IPS DF 19.7 (cell line): ENCODE measurements at regions not wholly inside any gene's neighbourhood (a gene's known extent, or its start where the extent isn't known, plus 50 kb on each side); places are given as distances from the start of the nearest gene placed in this dataset.
"Not testable (repeated sequence)": the region's sequence is repeated elsewhere in the genome, so short reads cannot be mapped to it uniquely, and the experiment has no call there.

ENCODE experiments used
- DNase-seq: peaks from one replicate; pipeline ENCODE4 v3.0.0-alpha.2; 2013; ENCODE audit warnings: low read depth, low spot score

DNA sequence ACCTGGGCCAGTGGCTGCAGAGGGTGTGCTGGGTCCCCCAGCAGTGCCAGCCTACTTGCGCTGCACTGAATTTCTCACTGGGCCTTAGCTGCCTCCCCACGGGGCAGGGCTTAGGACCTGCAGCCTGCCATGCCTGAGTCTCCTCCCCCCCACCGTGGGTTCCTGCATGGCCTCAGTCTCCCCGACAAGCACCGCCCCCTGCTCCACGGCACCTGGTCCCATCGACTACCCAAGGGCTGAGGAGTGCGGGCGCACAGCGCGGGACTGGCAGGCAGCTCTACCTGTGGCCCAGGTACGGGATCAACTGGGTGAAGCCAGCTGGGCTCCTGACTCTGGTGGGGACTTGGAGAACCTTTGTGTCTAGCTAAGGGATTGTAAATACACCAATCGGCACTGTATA is 1143.6 kb downstream of the OTOL1 start:
- not testable (repeated sequence) for DNase-seq

DNA sequence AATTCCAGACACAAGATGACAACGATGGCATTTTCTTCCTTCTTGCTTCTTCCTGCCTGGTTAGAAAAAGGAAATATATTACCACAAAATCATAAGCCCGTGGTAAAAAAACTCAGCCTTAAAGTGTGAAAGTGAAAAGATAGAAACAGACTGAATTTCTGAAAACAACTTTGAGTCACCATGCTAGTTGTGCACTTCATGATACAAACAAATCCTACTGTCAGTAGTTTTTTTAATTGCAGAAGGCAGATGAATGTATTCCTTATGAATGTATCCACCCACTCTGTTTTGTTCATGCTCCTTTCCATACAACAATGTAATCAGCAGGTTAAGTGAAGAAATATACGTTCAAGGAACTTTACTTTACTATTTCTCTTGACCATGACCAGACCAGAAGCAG is 1144.7 kb downstream of the OTOL1 start:
- no peak for DNase-seq

DNA sequence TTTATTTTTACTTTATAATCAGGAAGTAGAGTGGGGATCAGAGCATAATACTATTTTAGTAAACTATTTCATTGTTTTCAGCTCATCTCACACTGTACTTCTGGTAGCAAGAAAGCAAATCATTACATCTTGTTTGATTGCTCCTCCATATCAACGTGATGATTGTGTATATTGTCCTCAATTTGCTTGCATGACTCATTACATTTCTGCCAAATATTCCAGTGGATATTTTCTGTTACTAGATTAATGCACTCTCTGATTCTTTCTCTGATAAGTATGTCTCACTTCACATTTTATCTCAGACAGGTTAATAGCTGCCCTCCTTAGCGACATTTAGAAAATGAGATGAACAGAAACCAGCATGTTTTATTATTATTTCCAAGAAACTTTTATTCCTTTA is 1145.3 kb downstream of the OTOL1 start:
- no peak for DNase-seq

DNA sequence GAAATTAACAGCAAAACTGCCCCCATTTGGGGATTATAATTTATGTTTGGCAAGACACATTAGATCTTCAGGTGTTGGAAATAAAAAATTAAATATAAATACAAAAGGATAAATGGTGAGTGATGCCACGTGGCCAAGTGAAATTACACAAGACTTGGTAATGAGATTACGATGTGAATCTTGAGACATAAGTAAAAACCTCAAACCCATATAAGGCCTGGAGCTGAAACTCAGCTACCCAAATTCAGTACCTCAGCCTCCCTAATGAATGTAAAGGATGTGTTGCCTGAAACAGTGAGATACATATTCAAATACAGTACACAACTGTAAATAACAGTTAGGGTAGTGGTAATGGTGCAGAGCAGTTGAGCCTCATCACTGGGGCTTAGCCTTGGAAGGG is 1146.6 kb downstream of the OTOL1 start:
- DNase-seq = no peak

DNA sequence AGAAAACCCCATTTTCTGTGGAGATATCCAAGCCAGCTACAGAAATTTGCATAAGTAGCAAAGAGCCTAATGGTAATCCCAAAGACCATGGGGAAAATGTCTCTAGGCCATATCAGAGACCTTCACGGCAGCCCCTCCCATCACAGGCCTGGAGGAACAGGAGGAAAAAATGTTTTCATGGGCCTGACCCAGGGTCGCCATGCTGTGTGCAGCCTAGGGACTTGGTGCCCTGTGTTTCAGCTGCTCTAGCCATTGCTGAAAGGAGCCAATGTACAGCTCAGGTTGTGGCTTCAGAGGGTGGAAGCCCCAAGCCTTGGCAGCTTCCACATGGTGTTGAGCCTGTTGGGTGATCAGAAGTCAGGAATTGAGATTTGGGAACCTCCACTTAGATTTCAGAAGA is 1150.7 kb downstream of the OTOL1 start:
- no peak for DNase-seq

DNA sequence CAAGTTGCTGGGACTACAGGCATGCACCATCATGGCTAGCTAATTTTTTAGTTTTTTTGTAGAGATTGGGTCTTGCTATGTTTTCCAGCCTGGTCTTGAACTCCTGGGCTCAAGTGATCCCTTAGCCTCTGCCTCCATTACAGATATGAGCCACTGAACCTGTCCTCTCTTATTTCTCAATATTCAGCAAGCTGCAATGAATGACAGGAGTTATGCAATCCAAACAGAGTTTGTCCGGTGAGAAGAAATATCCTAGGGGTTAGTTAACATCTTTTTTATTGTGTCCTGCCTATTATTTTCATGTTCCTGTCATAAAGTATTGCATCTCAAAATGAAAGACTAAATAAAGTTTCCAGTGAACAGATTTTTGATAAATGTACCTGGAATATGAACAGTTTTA is 1161.4 kb downstream of the OTOL1 start:
- DNase-seq = no peak

DNA sequence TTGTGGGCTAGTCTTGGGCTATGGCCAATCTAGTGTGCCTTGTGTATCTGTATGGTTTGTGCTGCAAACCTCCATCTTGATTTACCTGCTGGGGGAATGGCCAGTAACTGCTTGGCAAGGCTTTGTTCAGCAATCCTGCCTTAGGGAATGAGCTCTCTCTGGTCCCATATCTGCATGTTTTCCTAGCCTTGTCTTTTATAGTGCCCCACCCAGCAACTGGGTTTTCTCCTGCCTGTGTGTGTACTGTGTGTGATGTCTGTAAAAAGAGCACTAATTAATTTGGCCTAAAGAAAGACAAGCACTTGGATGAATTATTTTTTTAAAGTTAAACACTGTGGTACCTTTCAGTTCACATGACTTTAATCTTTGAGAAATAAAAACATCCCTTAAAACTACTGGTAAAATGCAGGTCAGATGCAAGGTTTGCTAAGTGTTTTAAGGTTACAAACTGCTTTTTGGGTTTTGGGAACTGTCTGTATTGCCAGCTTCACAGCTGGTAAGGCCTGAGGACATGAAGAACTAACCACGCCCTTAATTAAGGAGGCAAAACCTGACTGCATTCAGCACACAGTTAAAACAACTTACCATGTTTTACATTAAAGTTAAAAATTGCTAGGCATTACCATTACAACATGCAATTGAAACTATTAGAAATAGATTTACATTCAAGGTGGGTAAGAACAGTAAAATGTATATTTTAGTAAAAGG is 1169.2 kb downstream of the OTOL1 start:
- no peak for DNase-seq

DNA sequence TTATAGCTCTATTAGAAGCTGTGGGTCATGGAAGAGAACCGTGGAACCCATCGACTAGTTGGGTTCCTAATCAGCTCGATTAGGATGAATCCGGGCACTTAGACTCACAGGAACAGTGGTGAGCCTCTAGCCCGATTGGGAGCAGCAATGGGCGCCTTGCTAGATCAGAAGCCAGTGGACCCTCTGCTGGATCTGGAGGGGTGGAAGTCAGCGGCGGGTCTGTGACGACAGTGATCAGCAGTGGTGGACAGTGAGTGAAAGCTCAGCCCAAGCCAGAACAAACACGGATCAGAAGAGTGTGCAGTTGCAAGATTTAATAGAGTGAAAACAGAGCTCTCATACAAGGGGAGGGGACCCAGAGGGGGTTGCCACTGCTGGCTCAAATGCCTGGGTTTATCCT is 1170.2 kb downstream of the OTOL1 start:
- no peak for DNase-seq

DNA sequence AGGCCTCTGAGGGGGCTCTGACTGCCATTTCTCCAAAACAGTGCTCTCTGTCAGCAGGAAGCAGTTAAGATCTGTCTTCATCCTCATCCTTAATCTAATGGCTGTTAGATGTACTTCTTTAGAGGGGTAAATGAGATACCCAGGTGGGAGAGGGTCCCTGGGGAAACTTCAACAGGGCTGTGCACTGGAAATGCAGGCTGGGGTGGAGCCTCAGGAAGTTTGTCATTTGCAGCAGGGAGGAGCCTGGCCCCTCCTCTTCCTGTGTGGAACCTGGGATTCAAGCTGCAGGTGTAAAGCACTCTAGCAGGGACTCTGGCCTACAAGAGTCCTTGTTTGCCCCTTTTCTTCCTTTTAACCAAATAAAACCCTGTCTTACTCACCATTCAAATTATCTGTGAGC is 1173.6 kb downstream of the OTOL1 start:
- DNase-seq = no peak

DNA sequence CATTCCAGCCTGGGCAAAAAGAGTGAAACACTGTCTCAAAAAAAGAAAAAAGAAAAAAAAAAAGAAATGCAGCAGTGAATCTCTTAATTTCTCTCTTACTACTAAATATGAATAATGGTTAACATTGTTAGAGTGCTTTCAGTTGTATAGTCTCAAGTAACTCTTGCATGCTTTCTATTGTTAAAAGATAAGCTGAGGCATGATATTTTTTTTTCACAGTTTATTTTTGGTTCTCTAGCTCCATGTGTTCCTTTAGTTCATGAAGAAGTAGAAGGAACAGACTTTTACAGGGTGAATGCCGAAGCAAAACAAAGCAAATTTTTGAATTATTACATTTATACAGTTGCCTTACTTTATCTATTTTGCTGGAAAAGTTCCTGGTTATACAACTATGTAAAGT is 1180.9 kb downstream of the OTOL1 start:
- no peak for DNase-seq

DNA sequence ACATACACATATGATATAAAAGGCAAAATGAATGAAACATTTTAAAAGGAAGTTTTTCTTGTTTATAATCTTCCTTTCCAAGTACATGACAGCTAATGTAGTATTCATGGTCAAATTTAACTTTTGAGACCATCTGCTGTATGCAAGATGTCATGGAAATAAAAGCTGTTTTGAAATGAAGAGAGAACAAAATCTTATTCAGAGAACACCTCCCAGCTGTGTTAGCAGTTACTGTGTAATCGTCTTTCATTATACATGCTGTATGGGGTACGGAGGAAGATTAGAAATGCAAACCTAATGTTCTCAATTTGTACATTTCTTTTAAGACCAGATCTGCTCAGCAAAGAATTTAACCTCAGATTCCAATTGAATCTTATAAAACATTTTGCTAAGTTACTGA is 1182.3 kb downstream of the OTOL1 start:
- DNase-seq = no peak

DNA sequence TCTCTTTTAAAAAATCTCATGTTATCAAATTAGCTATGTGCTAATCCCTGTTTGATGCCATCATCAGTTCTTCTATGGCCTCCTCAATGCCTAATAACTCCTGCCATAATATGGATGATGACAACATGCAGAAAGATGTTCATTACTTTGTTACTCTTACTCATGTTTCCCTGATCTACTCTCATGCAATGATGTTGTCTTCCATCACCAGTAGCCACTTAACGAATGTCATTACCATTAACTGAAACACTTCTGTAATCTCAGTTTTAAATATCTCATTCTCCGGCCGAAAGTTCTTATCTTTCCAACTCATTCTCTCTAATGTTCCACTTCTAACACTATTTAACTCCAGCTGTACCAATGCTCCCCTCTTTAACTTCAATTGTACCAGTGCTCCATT is 1187.7 kb downstream of the OTOL1 start:
- DNase-seq = no peak

DNA sequence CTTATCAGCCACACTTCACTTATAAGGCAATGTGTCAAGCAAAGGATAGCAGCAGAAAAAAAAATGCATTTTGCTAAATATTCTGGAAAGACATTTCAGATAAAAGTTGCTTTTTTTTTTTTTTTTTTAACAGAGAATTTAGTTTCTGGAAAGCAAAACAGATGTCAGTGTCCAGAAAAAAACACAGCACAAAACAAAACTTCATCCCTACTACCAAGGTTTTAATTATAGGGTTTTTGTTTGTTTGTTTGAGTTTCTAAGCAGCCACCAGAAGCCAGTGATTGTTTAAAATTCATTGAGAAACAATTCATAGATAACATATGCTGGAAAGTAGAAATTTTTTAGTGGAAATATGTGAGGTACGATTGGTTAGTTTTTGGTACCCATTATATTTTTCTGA is 1202.7 kb downstream of the OTOL1 start:
- no peak for DNase-seq

DNA sequence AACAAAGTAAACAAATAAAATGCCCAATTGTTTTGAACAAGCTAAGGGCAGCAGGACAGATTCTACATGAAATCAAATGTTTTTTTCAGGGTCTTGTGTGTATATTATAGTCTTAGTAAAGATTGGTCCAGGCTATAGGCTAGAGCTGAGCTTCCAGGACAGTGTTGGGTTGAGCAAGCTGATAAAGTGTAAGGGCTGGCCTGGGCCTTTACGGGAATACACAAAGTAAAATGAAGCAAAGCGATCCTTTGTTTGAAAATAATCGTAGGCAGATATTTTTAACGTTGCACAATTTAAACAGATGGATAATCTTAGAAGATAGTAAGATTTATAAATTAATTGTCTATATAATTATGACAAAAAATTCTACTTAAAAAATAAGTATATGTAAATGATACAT is 1204.6 kb downstream of the OTOL1 start:
- DNase-seq = no peak

DNA sequence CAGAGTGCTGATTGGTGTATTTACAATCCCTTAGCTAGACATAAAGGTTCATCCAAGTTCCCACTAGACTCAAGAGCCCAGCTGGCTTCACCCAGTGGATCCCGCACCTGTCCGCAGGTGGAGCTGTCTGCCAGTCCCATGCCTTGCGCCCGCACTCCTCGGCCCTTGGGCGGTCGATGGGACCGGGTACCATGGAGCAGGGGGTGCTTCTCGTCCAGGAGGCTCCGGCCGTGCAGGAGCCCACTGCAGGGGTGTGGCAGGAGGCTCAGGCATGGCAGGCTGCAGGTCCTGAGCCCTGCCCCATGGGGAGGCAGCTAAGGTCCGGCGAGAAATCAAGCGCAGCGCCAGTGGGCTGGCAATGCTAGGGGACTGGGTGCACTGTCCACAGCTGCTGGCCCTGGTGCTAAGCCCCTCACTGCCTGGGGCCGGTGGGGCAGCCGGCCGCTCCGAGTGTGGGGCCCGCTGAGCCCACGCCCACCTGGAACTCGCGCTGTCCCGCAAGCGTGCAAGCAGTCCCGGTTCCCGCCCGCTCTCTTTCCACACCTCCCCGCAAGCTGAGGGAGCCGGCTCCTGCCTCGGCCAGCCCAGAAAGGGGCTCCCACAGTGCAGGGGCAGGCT is 1206.3 kb downstream of the OTOL1 start:
- no peak for DNase-seq

DNA sequence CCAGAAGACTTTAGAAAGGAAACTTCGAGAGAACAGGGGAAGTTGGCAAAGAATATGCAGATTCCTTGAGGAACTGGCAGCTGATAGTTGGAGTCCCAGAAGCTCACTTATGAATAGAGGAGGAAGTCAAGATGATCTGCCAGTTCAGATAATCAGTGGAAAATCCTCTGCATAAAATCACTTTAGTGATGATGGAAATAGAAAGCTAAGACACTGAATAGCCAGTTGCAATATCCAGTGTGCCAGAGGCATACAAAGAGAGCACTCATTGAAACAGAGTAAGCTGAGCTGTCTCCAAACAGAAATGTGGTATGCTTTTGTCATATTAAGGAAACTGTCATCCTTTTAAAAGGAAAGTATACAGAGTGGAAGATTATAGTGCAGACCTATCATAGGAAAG is 1207.6 kb downstream of the OTOL1 start:
- DNase-seq = no peak

DNA sequence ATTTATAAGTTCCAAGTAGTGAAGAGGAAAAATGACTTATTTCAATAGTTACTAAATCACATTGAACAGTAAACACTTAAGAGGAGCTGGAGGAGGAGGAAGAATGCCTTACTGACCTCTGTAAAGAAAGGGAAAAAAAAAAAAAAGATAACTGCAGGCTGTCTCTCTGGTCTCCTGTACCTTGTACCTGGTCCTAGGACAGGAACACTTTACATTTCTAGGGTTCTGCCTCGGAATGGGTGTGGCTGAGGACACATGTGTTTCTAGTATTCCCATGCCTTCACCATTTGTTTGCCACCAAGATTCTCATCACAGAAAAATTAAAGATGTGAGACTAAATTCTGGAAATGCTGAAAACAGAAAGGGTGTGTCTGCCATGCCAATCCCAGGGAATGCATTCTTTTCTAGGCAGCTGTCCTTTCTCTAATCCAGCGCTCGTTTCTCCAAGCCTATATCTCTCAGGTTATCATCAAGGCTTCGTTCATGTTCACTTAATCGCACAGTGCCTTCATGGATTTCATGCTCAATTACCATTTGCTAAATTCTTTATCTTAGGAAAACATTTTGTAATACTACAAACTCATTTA is 1208.3 kb downstream of the OTOL1 start:
- no peak for DNase-seq

DNA sequence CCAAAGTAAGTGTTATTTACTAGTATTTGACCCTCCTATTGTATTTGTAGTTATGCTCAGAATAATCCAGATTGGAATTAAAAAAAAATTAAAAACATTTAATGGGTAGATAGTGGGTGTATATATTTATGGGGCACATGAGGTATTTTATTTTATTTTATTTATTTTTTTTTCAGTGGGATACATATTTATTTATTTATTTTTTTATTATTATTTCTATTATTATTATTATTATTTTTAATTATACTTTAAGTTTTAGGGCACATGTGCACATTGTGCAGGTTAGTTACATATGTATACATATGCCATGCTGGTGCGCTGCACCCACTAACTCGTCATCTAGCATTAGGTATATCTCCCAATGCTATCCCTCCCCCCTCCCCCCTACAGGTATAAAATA is 1211.8 kb downstream of the OTOL1 start:
- not testable (repeated sequence) for DNase-seq

DNA sequence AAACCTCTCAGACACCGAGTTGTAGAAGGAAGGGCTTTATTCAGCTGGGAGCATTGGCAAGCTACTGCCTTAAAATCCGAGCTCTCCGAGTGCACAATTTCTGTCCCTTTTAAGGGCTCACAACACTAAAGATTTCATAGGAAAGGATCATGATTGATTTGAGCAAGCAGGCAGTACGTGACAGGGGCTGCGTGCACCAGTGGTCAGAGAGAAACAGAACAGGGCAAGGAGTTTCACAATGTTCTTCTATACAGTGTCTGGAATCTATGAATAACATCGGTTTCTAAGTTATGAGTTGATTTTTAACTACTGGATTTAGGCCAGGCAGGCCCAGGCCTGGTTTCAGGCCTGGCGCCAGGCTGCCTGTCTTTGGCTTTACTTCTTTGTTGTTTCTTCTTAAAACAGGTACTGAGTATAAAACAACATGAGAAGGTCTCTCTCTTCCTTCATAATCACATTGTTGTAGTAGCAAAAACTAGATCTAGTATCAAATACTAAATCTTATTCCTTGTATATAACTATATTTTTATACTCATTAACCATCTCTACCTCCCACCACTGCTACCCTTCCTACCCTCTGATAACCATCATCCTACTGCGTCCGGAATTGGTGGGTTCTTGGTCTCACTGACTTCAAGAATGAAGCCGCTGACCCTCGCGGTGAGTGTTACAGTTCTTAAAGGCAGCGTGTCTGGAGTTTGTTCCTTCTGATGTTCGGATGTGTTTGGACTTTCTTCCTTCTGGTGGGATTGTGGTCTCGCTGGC is 1212.5 kb downstream of the OTOL1 start:
- DNase-seq = not testable (repeated sequence)

DNA sequence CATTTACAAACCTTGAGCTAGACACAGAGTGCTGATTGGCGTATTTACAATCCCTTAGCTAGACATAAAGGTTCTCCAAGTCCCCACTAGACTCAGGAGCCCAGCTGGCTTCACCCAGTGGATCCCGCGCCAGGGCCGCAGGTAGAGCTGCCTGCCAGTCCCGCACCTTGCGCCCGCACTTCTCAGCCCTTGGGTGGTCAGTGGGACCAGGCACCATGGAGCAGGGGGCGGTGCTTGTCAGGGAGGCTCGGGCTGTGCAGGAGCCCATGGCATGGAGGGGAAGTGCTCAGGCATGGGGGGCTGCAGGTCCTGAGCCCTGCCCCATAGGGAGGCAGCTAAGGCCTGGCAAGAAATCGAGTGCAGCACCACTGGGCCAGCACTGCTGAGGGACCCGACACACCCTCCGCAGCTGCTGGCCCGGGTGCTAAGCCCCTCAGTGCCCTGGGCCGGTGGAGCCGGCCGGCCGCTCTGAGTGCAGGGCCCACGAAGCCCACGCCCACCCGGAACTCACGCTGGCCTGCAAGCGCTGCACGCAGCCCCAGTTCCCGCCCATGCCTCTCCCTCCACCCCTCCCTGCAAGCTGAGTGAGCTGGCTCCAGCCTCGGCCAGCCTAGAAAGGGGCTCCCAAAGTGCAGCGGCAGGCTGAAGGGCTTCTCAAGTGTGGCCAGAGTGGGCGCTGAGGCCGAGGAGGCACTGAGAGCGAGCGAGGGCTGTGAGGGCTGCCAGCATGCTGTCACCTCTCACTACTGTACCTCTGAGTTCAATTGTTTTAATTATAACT is 1213.9 kb downstream of the OTOL1 start:
- no peak for DNase-seq

DNA sequence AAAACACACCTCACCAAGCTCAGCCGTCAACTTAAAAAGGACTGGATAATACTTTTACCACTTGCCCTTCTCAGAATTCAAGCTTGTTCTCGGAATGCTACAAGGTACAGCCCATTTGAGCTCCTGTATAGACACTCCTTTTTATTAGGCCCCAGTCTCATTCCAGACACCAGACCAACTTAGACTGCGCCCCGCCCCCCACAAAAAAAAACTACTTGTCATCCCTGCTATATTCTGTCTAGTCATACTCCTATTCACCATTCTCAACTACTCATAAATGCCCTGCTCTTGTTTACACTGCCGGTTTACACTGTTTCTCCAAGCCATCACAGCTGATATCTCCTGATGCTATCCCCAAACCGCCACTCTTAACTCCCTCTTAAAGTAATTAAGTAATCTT is 1220.5 kb downstream of the OTOL1 start:
- not testable (repeated sequence) for DNase-seq

DNA sequence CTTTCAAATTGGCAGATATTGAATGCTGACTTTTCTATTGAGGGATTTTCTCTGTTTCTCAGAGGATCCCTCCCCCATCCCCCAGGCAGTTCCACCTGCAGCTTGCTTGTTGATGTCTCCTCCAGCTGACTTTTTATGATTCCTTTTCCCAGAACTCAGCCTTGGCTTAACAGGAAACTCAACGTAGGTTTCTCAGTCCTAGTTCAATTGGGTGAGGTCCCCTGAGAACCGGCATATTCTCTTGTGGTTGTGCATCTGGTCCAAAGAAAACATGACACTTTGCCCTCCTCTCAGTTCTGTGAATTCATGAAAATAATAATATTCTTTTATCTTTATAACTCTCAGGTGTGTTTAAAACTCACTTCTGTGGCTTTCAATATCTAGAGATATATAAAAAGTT is 1222.1 kb downstream of the OTOL1 start:
- DNase-seq = no peak
